ENCODE measurements at regions not wholly inside any gene's neighbourhood (a gene's known extent, or its start where the extent isn't known, plus 50 kb on each side); places are given as distances from the start of the nearest gene placed in this dataset.
"Not testable (repeated sequence)": the region's sequence is repeated elsewhere in the genome, so short reads cannot be mapped to it uniquely, and the experiment has no call there.

- no peak for TF ChIP-seq CTCF (IDR thresholded peaks at IDR 0.05)
- DNase-seq (ENCODE audit: low spot score) = no peak
- Histone ChIP-seq H3K27ac (no peak overlapping the region), H3K4me3 (no peak overlapping the region)
Observed at GRCh38 chr14:30362369-30363218, 196.4 kb upstream of the G2E3 start.

GRCh38 chr14:30363219-30363880 is 195.6 kb upstream of the G2E3 start:
- DNase-seq (ENCODE audit: low spot score); H3K4me3 ChIP-seq; H3K27ac ChIP-seq: not testable (repeated sequence)

GRCh38 chr14:30369502-30370180 is 189.3 kb upstream of the G2E3 start:
- H3K4me3 ChIP-seq = no peak overlapping the region
- no peak overlapping the region for H3K27ac ChIP-seq
- no peak for TF ChIP-seq CTCF (IDR thresholded peaks at IDR 0.05)
- DNase-seq (ENCODE audit: low spot score) = no peak

- no peak overlapping the region for H3K4me3 ChIP-seq
- no peak for DNase-seq (ENCODE audit: low spot score)
- H3K27ac ChIP-seq = no peak overlapping the region
- TF ChIP-seq CTCF (IDR thresholded peaks at IDR 0.05) = no peak
Observed at GRCh38 chr14:30373053-30373452, 185.9 kb upstream of the G2E3 start.

- no peak for TF ChIP-seq CTCF (IDR thresholded peaks at IDR 0.05)
- DNase-seq (ENCODE audit: low spot score) = no peak
- H3K27ac ChIP-seq = no peak overlapping the region
- no peak overlapping the region for H3K4me3 ChIP-seq
Observed at GRCh38 chr14:30373526-30373925, 185.4 kb upstream of the G2E3 start.

- Histone ChIP-seq H3K4me3 (no peak overlapping the region), H3K27ac (no peak overlapping the region)
- DNase-seq (ENCODE audit: low spot score) = no peak
- TF ChIP-seq CTCF (IDR thresholded peaks at IDR 0.05) = peak; percentile 47
Observed at GRCh38 chr14:30375296-30375892, 183.6 kb upstream of the G2E3 start.

- TF ChIP-seq CTCF (IDR thresholded peaks at IDR 0.05) = no peak
- H3K4me3 ChIP-seq = no peak overlapping the region
- no peak overlapping the region for H3K27ac ChIP-seq
- DNase-seq (ENCODE audit: low spot score) = no peak
Observed at GRCh38 chr14:30381861-30382480, 177.0 kb upstream of the G2E3 start.
